GM23338 (cell line): ENCODE measurements at regions not wholly inside any gene's neighbourhood (a gene's known extent, or its start where the extent isn't known, plus 50 kb on each side); places are given as distances from the start of the nearest gene placed in this dataset.

Experiments used
- CTCF ChIP-seq, 2 experiments: fragments of 200-600 bp in 1 of 2; sonication (generic) in 1 of 2; conservative IDR thresholded peaks; 2 replicates each; pipeline versions ENCODE4 v1.5.1 to v1.6.1; 2016 to 2017; ENCODE audit warnings: antibody characterized with exemption in 2 of 2, low read depth in 2 of 2, mild to moderate bottlenecking in 2 of 2, moderate library complexity in 1 of 2
- EZH2 ChIP-seq: fragments of 200-600 bp; sonication (generic); IDR thresholded peaks from one replicate; pipeline ENCODE4 v1.8.0; 2017; ENCODE audit warnings: antibody characterized with exemption, mild to moderate bottlenecking, low read depth; ENCODE audit not compliant: unreplicated experiment
- POLR2AphosphoS5 ChIP-seq: IDR thresholded peaks from 2 replicates; pipeline ENCODE4 v1.6.1; 2016; ENCODE audit warnings: antibody characterized with exemption, low read depth
- REST ChIP-seq: IDR thresholded peaks from one replicate; pipeline ENCODE4 v1.6.1; 2018; ENCODE audit warnings: antibody characterized with exemption; ENCODE audit not compliant: unreplicated experiment

GRCh38 chr22:22752556-22753477 lies 108.4 kb downstream of the GGTLC2 start:
- TF ChIP-seq POLR2AphosphoS5 (no peak), CTCF (conservative IDR thresholded peaks at IDR 0.05; ENCODE audit: low read depth in 2 of 2) (no peak), EZH2 (no peak), REST (no peak)
